Transverse colon (tissue), 4 donors: ENCODE measurements at regions not wholly inside any gene's neighbourhood (a gene's known extent, or its start where the extent isn't known, plus 50 kb on each side); places are given as distances from the start of the nearest gene placed in this dataset.
"Not testable (repeated sequence)": the region's sequence is repeated elsewhere in the genome, so short reads cannot be mapped to it uniquely, and the experiment has no call there.

Experiments used
- EP300 ChIP-seq: sonication (generic); formaldehyde crosslinking; IDR thresholded peaks from one replicate; pipeline ENCODE4 v1.6.1; 2017; ENCODE audit warnings: antibody characterized with exemption, low read depth
- POLR2A ChIP-seq: fragments of 450-650 bp; IDR thresholded peaks from one replicate; pipeline ENCODE4 v1.6.1; 2016; ENCODE audit warnings: antibody characterized with exemption, mild to moderate bottlenecking, moderate library complexity
- POLR2AphosphoS5 ChIP-seq, 3 donors: sonication (generic); formaldehyde crosslinking; IDR thresholded peaks; one replicate each; pipeline ENCODE4 v1.6.1; 2016; ENCODE audit warnings: antibody characterized with exemption in 3 of 3
- TF ChIP-seq, protein P1 (sequence below), 5 experiments: fragments of 200-600 bp in 3 of 5; fragments of 450-650 bp in 2 of 5; sonication (generic) in 3 of 5; IDR thresholded peaks; 1 replicate in 2 of 5; 2 replicates in 3 of 5; pipeline ENCODE4 v1.5.1; 2016 to 2017; ENCODE audit warnings: antibody characterized with exemption in 5 of 5, inconsistent platforms in 3 of 5, mild to moderate bottlenecking in 2 of 5, moderate library complexity in 1 of 5

GRCh38 chr15:22569486-22569885, 110.8 kb downstream of the GOLGA6L22 start:
- not testable (repeated sequence) for TF ChIP-seq POLR2AphosphoS5 (IDR thresholded peaks at IDR 0.05); POLR2A; EP300
- TF ChIP-seq, protein P1, sequence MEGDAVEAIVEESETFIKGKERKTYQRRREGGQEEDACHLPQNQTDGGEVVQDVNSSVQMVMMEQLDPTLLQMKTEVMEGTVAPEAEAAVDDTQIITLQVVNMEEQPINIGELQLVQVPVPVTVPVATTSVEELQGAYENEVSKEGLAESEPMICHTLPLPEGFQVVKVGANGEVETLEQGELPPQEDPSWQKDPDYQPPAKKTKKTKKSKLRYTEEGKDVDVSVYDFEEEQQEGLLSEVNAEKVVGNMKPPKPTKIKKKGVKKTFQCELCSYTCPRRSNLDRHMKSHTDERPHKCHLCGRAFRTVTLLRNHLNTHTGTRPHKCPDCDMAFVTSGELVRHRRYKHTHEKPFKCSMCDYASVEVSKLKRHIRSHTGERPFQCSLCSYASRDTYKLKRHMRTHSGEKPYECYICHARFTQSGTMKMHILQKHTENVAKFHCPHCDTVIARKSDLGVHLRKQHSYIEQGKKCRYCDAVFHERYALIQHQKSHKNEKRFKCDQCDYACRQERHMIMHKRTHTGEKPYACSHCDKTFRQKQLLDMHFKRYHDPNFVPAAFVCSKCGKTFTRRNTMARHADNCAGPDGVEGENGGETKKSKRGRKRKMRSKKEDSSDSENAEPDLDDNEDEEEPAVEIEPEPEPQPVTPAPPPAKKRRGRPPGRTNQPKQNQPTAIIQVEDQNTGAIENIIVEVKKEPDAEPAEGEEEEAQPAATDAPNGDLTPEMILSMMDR (IDR thresholded peaks at IDR 0.05) = not testable (repeated sequence)
